Left renal cortex interstitium (tissue), 4 donors: ENCODE measurements at regions not wholly inside any gene's neighbourhood (a gene's known extent, or its start where the extent isn't known, plus 50 kb on each side); places are given as distances from the start of the nearest gene placed in this dataset.
"Not testable (repeated sequence)": the region's sequence is repeated elsewhere in the genome, so short reads cannot be mapped to it uniquely, and the experiment has no call there.

Experiments
- DNase-seq, 4 donors: peaks; one replicate each; pipeline ENCODE4 v3.0.0-alpha.2; 2013; ENCODE audit warnings: low read depth in 4 of 4, low spot score in 2 of 4, missing footprints in 1 of 4

DNA sequence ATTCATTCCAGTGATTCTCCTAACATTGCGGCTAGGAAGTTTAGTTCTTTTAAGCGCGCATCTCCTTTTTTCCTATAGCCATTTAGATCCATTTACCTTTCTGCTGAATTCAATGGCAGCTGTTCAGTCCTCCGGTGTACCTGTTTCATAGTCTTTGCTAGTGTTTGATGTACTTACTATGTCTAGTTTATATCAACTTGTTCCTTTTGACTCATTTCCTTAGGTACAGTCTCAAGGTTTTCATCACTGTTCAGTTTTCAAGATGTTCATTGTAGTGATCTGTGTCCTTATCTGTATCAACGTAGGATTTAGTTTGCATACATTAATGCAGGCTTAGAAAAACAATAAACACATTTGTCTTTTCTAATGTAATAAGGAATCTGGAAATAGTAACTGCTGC, 59.0 kb upstream of the MBNL1 start:
- no peak for DNase-seq

DNA sequence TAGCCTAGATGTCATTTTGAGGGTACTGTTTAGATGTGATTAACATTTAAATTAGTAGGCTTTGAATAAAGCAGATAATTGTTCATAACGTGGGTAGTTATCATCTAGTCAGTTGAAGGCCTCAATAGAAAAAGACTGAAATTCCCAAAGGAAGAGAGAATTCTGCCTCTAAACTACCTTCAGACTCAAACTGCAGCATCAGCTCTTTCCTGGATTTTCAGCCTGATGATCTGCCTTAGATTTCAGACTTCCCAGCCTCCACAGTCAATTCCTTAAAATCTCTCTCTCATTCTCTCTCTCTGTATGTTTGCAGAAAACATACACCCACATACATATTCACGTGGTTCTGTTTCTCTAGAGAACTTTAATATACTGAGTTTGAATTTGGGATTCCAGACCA, 58.0 kb upstream of the MBNL1 start:
- no peak for DNase-seq

DNA sequence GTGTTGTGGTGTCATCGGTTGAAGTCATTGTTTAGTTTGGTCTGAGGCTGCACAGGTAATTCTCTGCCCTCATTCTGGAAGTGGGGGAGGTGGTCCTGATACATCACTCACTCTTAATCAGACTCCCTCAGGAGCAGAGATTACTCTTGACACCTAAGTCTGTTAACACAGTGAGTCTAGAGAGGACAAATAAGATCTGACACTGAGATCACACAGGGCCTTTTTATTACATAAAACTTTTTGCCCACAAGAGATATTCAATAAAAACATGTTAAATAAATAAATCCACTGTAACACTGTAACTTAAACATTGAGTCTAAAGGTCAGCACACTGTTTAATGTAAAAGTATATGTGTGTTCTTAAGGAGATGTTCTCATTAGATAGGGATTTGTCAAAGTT, 57.1 kb upstream of the MBNL1 start:
- no peak for DNase-seq

DNA sequence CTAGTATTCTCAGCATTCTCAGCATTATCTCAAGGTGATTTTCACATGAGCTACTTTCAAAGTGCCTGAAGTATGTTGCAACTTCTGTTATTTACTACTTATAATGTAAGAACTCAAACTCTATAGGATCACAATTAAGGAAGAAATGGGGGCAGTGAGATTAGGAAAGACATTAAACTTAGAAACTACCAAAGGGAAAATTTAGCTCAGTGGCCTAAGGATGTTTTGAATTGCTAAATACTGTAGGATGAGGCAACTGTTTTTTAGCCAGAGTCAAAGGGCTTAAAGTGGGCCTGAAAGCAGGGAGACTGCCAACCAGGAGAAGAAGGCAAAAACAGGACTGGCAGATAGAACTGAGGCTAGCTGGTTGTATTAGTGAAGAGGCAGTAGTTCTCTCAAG, 55.5 kb upstream of the MBNL1 start:
- no peak for DNase-seq

DNA sequence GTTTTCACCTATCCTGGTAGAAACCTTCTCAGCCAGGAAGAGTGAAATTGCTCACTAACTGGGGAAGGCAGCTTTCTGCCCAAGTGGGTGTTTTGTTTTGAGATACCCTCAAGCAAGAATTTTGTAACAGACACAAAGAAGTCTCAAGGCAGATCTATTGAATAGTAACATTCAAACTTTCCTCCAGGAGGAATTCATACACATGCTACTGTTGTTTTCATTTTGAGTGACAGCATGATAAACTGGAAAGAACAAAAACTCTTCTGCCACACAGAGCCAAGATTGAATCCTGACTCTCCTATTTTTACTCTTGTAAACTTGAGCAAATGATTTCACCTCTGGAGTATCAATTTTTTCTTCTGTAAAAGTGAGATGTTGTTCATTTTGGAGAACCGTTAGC, 54.8 kb upstream of the MBNL1 start:
- no peak for DNase-seq

DNA sequence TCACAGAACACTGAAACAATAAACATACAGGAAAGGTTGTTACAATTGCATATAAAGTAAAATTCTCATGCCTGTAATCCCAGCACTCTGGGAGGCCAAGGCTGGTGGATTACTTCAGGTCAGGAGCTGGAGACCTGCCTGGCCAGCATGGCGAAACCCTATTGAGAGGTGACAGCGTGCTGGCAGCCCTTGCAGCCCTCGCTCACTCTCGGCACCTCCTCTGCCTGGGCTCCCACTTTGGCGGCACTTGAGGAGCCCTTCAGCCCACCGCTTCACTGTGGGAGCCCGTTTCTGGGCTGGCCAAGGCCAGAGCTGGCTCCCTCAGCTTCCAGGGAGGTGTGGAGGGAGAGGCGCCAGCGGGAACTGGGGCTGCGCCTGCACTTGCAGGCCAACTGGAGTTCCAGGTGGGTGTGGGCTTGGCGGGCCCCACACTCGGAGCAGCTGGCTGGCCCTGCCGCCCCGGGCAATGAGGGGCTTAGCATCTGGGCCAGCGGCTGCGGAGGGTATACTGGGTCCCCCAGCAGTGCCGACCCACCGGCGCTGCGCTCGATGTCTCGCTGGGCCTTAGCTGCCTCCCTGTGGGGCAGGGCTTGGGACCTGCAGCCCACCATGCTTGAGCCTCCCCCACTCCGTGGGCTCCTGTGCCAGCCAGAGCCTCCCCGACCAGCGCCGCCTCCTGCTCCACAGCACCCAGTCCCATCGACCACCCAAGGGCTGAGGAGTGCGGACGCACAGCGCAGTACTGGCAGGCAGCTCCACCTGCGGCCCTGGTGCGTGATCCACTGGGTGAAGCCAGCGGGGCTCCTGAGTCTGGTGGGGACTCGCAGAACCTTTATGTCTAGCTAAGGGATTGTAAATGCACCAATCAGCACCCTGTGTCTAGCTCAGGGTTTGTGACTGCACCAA, 51.5 kb upstream of the MBNL1 start:
- DNase-seq, result not testable (repeated sequence)

DNA sequence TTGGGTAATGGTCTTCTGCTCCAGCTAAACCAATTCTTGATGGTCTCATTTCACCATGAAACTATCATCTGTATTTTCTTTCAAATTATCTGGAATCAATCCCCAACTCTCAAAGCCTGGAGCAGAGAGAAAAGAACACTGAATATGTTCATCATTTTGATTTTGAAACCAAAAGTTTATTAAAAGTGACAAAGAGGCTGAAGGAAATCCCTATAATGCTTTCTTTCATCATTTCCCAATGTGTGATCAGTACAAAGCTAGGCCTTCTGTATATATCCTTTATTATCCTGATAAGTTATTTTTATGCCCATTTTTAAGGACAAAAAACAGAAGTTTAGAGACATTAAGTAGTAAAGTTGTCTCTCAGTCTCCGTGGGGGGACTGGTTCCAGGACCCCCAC, 50.1 kb upstream of the MBNL1 start:
- no peak for DNase-seq
